ENCODE measurements at regions not wholly inside any gene's neighbourhood (a gene's known extent, or its start where the extent isn't known, plus 50 kb on each side); places are given as distances from the start of the nearest gene placed in this dataset.

DNA sequence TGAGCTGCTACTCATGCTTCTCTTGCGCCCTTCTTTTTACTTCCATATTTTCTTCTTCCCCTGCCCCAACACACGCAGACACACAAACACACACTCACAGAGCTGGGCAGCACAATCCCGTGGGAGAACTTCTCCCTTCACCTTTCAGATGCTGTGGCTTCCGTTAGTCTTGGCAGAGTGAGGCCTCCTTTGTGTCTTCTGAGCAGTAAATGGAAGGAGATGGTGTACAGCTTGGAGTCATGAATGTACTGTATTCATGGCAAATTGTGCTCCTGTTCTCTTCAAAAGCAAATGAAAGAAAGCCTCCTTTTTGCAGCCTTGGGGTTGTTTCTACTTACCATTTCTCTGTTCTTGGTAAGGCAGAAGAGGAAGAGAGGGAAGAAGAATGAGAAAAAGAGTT lies 456.6 kb upstream of the TLE4 start:
- TF ChIP-seq POLR2A (IDR thresholded peaks at IDR 0.05; ENCODE audit: control extremely low read depth in 1 of 2, low read depth in 2 of 2, low read length in 2 of 2), result no peak
- TF ChIP-seq HDAC6 (IDR thresholded peaks at IDR 0.05; ENCODE audit: low read depth, low read length), result no peak
- TF ChIP-seq, protein P1, sequence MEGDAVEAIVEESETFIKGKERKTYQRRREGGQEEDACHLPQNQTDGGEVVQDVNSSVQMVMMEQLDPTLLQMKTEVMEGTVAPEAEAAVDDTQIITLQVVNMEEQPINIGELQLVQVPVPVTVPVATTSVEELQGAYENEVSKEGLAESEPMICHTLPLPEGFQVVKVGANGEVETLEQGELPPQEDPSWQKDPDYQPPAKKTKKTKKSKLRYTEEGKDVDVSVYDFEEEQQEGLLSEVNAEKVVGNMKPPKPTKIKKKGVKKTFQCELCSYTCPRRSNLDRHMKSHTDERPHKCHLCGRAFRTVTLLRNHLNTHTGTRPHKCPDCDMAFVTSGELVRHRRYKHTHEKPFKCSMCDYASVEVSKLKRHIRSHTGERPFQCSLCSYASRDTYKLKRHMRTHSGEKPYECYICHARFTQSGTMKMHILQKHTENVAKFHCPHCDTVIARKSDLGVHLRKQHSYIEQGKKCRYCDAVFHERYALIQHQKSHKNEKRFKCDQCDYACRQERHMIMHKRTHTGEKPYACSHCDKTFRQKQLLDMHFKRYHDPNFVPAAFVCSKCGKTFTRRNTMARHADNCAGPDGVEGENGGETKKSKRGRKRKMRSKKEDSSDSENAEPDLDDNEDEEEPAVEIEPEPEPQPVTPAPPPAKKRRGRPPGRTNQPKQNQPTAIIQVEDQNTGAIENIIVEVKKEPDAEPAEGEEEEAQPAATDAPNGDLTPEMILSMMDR (IDR thresholded peaks at IDR 0.05; ENCODE audit: control extremely low read depth in 1 of 3, insufficient read depth in 1 of 3, low read depth in 1 of 3, low read length in 3 of 3), result no peak
- no peak for TF ChIP-seq CHD2 (IDR thresholded peaks at IDR 0.05; ENCODE audit: low read length)
- no peak for TF ChIP-seq CHD1 (IDR thresholded peaks at IDR 0.05; ENCODE audit: low read depth, low read length)
- TF ChIP-seq RAD21 (IDR thresholded peaks at IDR 0.05 in 1 of 2, conservative IDR thresholded peaks at IDR 0.05 in 1 of 2; ENCODE audit: low read depth in 2 of 2, low read length in 2 of 2), result no peak
